ENCODE measurements at regions not wholly inside any gene's neighbourhood (a gene's known extent, or its start where the extent isn't known, plus 50 kb on each side); places are given as distances from the start of the nearest gene placed in this dataset.

GRCh38 chr2:166762746-166763145 lies 125.5 kb upstream of the XIRP2 start:
- H3K27ac Mint-ChIP-seq = peak overlapping the region; percentile 43; the same call in 1 of the 2 replicates
- H3K36me3 ChIP-seq (ENCODE audit: insufficient read depth) = no peaks in the 10 kb centered on the region
- peaks cover 5% of the 10 kb centered on the region for H3K27me3 Mint-ChIP-seq (ENCODE audit: insufficient read depth, low read depth, poor library complexity)
- no peak overlapping the region for H3K4me3 Mint-ChIP-seq
- H4K20me1 ChIP-seq (replicated peaks; ENCODE audit: insufficient read depth) = no peaks in the 10 kb centered on the region
- H3F3A ChIP-seq (replicated peaks; ENCODE audit: low read depth) = no peaks in the 10 kb centered on the region
- no peaks in the 10 kb centered on the region for H3K36me3 Mint-ChIP-seq (ENCODE audit: low read depth)
- no peaks in the 10 kb centered on the region for H3K9me2 ChIP-seq (ENCODE audit: insufficient read depth)
- H3K9me3 Mint-ChIP-seq = no peaks in the 10 kb centered on the region; the same call in 2 of the 3 replicates
- ATAC-seq (no peak), DNase-seq (ENCODE audit: low spot score) (no peak)
- no peak overlapping the region for H3K4me3 ChIP-seq
- no peak overlapping the region for H3K4me2 ChIP-seq
- no peaks in the 10 kb centered on the region for H3K27me3 ChIP-seq (ENCODE audit: insufficient read depth)
- H3K4me1 Mint-ChIP-seq = peaks cover 20% of the 10 kb centered on the region
- H3K27ac ChIP-seq (ENCODE audit: low read depth) = 0 out of 2 replicates have a peak overlapping the region, but pooled peaks have one; percentile 29
- no peak for TF ChIP-seq POLR2AphosphoS5 (IDR thresholded peaks at IDR 0.05; ENCODE audit: low read depth)
- no peak for TF ChIP-seq EZH2phosphoT487 (IDR thresholded peaks at IDR 0.05; ENCODE audit: unreplicated experiment)
- no peak for TF ChIP-seq REST (IDR thresholded peaks at IDR 0.05; ENCODE audit: unreplicated experiment)
- H3K79me2 ChIP-seq (replicated peaks; ENCODE audit: insufficient read depth) = no peaks in the 10 kb centered on the region
- H3K4me1 ChIP-seq (ENCODE audit: insufficient read depth) = peaks cover 28% of the 10 kb centered on the region
- no peak overlapping the region for H2AFZ ChIP-seq

- Histone ChIP-seq H4K20me1 (replicated peaks; ENCODE audit: insufficient read depth) (no peaks in the 10 kb centered on the region), H3K36me3 (ENCODE audit: insufficient read depth) (no peaks in the 10 kb centered on the region), H3K79me2 (replicated peaks; ENCODE audit: insufficient read depth) (no peaks in the 10 kb centered on the region), H3F3A (replicated peaks; ENCODE audit: low read depth) (no peaks in the 10 kb centered on the region), H3K27ac (ENCODE audit: low read depth) (no peak overlapping the region), H3K4me2 (no peak overlapping the region), H3K4me1 (ENCODE audit: insufficient read depth) (0 out of 2 replicates have a peak, but pooled peaks cover 3% of the 10 kb centered on the region), H3K4me3 (no peak overlapping the region), H2AFZ (no peak overlapping the region), H3K9me2 (ENCODE audit: insufficient read depth) (no peaks in the 10 kb centered on the region), H3K27me3 (ENCODE audit: insufficient read depth) (no peaks in the 10 kb centered on the region)
- no peak overlapping the region for H3K27ac Mint-ChIP-seq
- H3K27me3 Mint-ChIP-seq (ENCODE audit: insufficient read depth, low read depth, poor library complexity) = peaks cover 3% of the 10 kb centered on the region
- ATAC-seq (no peak), DNase-seq (ENCODE audit: low spot score) (no peak)
- no peaks in the 10 kb centered on the region; the same call in 2 of the 3 replicates for H3K4me1 Mint-ChIP-seq
- no peak overlapping the region for H3K4me3 Mint-ChIP-seq
- H3K9me3 Mint-ChIP-seq = no peaks in the 10 kb centered on the region; the same call in 2 of the 3 replicates
- no peaks in the 10 kb centered on the region for H3K36me3 Mint-ChIP-seq (ENCODE audit: low read depth)
- TF ChIP-seq EZH2 (IDR thresholded peaks at IDR 0.05; ENCODE audit: low read depth, unreplicated experiment) (no peak), CTCF (conservative IDR thresholded peaks at IDR 0.05; ENCODE audit: low read depth in 2 of 2) (no peak), EZH2phosphoT487 (IDR thresholded peaks at IDR 0.05; ENCODE audit: unreplicated experiment) (no peak), ETS1 (IDR thresholded peaks at IDR 0.05) (no peak), ZNF331 (CRISPR knock-in tag; IDR thresholded peaks at IDR 0.05; ENCODE audit: low read depth) (no peak), STAT1 (IDR thresholded peaks at IDR 0.05; ENCODE audit: unreplicated experiment) (no peak), JUNB (IDR thresholded peaks at IDR 0.05; ENCODE audit: unreplicated experiment) (no peak), NANOG (IDR thresholded peaks at IDR 0.05; ENCODE audit: borderline replicate concordance) (no peak), POLR2AphosphoS5 (IDR thresholded peaks at IDR 0.05; ENCODE audit: low read depth) (no peak), REST (IDR thresholded peaks at IDR 0.05; ENCODE audit: unreplicated experiment) (no peak)
These were observed 129.3 kb upstream of the XIRP2 start for GRCh38 chr2:166758956-166759355.

All from GM23338 (cell line).